H1 (cell line): ENCODE measurements at regions not wholly inside any gene's neighbourhood (a gene's known extent, or its start where the extent isn't known, plus 50 kb on each side); places are given as distances from the start of the nearest gene placed in this dataset.

Experiments used
- CTCF ChIA-PET: fragments of 300-600 bp; sonication (Branson Sonifier 250); formaldehyde crosslinking; loops from one replicate; lab custom pipeline; 2021; ENCODE audit not compliant: partially characterized antibody; lab: Charles Lee
- POLR2A ChIA-PET: fragments of 300-600 bp; sonication (Branson Sonifier 250); formaldehyde crosslinking; loops from one replicate; lab custom pipeline; 2021; ENCODE audit warnings: inconsistent platforms; ENCODE audit not compliant: partially characterized antibody; lab: Charles Lee
- DNase-seq, 2 experiments: peaks; one replicate each; pipeline versions ENCODE4 v3.0.0 to v3.0.0-alpha.2; 2010 to 2022; ENCODE audit warnings: low spot score in 2 of 2, low read depth in 1 of 2, mixed read lengths in 1 of 2
- FAIRE-seq: peaks from 2 replicates; lab custom pipeline; 2011; peaks lifted over from hg19 to GRCh38; lab: Jason Lieb, UNC
- H2AFZ ChIP-seq: 2 replicates; pipeline ENCODE4 v1.8.1; 2012; ENCODE audit warnings: low read length, inconsistent platforms
- H2AK5ac ChIP-seq: 2 replicates; pipeline ENCODE4 v1.6.1; 2013; ENCODE audit warnings: low read depth, low read length
- H2BK120ac ChIP-seq: replicated peaks from 2 replicates; pipeline ENCODE3; 2013; ENCODE audit warnings: low read depth, low read length, inconsistent platforms
- H2BK12ac ChIP-seq: 2 replicates; pipeline ENCODE4 v1.6.1; 2013; ENCODE audit warnings: low read depth, low read length
- H2BK15ac ChIP-seq: 2 replicates; pipeline ENCODE4 v1.6.1; 2013; ENCODE audit warnings: low read length
- H2BK20ac ChIP-seq: 2 replicates; pipeline ENCODE4 v1.6.1; 2013; ENCODE audit warnings: low read length
- H2BK5ac ChIP-seq: 2 replicates; pipeline ENCODE4 v1.6.1; 2013; ENCODE audit warnings: low read depth, low read length
- H3K14ac ChIP-seq: 2 replicates; pipeline ENCODE4 v1.6.1; 2013; ENCODE audit warnings: inconsistent platforms; ENCODE audit not compliant: insufficient read length
- H3K18ac ChIP-seq: 2 replicates; pipeline ENCODE4 v1.6.1; 2013; ENCODE audit warnings: low read length; ENCODE audit errors: extremely low read depth
- H3K23ac ChIP-seq: 2 replicates; pipeline ENCODE4 v1.6.1; 2013; ENCODE audit warnings: inconsistent platforms; ENCODE audit not compliant: insufficient read length
- H3K23me2 ChIP-seq: 2 replicates; pipeline ENCODE4 v1.6.1; 2013; ENCODE audit warnings: low read depth, low read length
- H3K27ac ChIP-seq: 2 replicates; pipeline ENCODE4 v1.6.1; 2011; ENCODE audit warnings: low read depth, low read length, inconsistent platforms
- H3K27me3 ChIP-seq, 4 experiments: replicated peaks in 1 of 4; 1 replicate in 1 of 4; 2 replicates in 3 of 4; pipeline versions ENCODE4 v1.6.1 to v1.8.1; 2011 to 2013; ENCODE audit warnings: low read length in 3 of 4, mild to moderate bottlenecking in 3 of 4, inconsistent platforms in 2 of 4, mixed read lengths in 2 of 4, moderate library complexity in 1 of 4; ENCODE audit not compliant: control insufficient read depth in 3 of 4, insufficient read depth in 3 of 4; ENCODE audit errors: extremely low read depth in 1 of 4
- H3K36me3 ChIP-seq, 4 experiments: 2 replicates each; pipeline versions ENCODE4 v1.6.1 to v1.8.1; 2011 to 2013; ENCODE audit warnings: mild to moderate bottlenecking in 4 of 4, low read length in 3 of 4, moderate library complexity in 2 of 4, control low read depth in 1 of 4, inconsistent platforms in 1 of 4; ENCODE audit not compliant: insufficient read depth in 4 of 4, control insufficient read depth in 2 of 4
- H3K4ac ChIP-seq: replicated peaks from 2 replicates; pipeline ENCODE3; 2013; ENCODE audit warnings: low read length, low read depth, mixed read lengths, inconsistent platforms; ENCODE audit not compliant: insufficient read length
- H3K4me1 ChIP-seq, 4 experiments: replicated peaks in 1 of 4; 1 replicate in 1 of 4; 2 replicates in 3 of 4; pipeline versions ENCODE4 v1.6.1 to v1.8.1; 2011 to 2013; ENCODE audit warnings: low read length in 3 of 4, inconsistent platforms in 2 of 4, mixed read lengths in 1 of 4; ENCODE audit not compliant: insufficient read depth in 4 of 4, control insufficient read depth in 3 of 4
- H3K4me2 ChIP-seq, 2 experiments: 2 replicates each; pipeline versions ENCODE4 v1.6.1 to v1.8.1; 2011 to 2013; ENCODE audit warnings: low read depth in 2 of 2, low read length in 2 of 2, control low read depth in 1 of 2, inconsistent platforms in 1 of 2, mild to moderate bottlenecking in 1 of 2; ENCODE audit not compliant: insufficient read depth in 1 of 2
- H3K4me3 ChIP-seq, 4 experiments: fragments of 200-600, 300-600 bp in 1 of 4; sonication (generic), shearing (Covaris generic), sonication (Bioruptor Twin) in 1 of 4; 2 replicates each; pipeline versions ENCODE4 v1.5.1 to v1.8.1; 2011 to 2016; ENCODE audit warnings: low read length in 4 of 4, low read depth in 3 of 4, control low read depth in 2 of 4, inconsistent platforms in 2 of 4, mild to moderate bottlenecking in 2 of 4, mixed read lengths in 1 of 4, moderate library complexity in 1 of 4; ENCODE audit not compliant: insufficient read depth in 2 of 4; ENCODE audit errors: extremely low read depth in 1 of 4
- H3K56ac ChIP-seq: replicated peaks from 2 replicates; pipeline ENCODE3; 2013; ENCODE audit warnings: low read depth, mild to moderate bottlenecking, mixed read lengths, low read length, inconsistent platforms; ENCODE audit not compliant: insufficient read length
- H3K79me1 ChIP-seq: 2 replicates; pipeline ENCODE4 v1.6.1; 2013; ENCODE audit warnings: low read depth, low read length, control low read depth
- H3K79me2 ChIP-seq, 2 experiments: 2 replicates each; pipeline versions ENCODE4 v1.6.1 to v1.8.1; 2012 to 2013; ENCODE audit warnings: low read length in 2 of 2, mild to moderate bottlenecking in 2 of 2, inconsistent platforms in 1 of 2; ENCODE audit not compliant: insufficient read depth in 2 of 2, control insufficient read depth in 1 of 2
- H3K9ac ChIP-seq, 4 experiments: replicated peaks in 1 of 4; 1 replicate in 1 of 4; 2 replicates in 3 of 4; pipeline versions ENCODE4 v1.6.1 to v1.8.1; 2011 to 2013; ENCODE audit warnings: low read depth in 3 of 4, low read length in 3 of 4, control low read depth in 2 of 4, mild to moderate bottlenecking in 2 of 4, moderate library complexity in 2 of 4, inconsistent platforms in 1 of 4; ENCODE audit errors: extremely low read depth in 1 of 4
- H3K9me3 ChIP-seq, 2 experiments: 2 replicates each; pipeline versions ENCODE4 v1.6.1 to v1.8.1; 2012 to 2013; ENCODE audit warnings: mild to moderate bottlenecking in 2 of 2, moderate library complexity in 2 of 2, control low read depth in 1 of 2, inconsistent platforms in 1 of 2, low read depth in 1 of 2, low read length in 1 of 2, mixed read lengths in 1 of 2; ENCODE audit not compliant: insufficient read depth in 2 of 2
- H4K20me1 ChIP-seq, 2 experiments: replicated peaks in 1 of 2; 2 replicates each; pipeline versions ENCODE3 to v1.8.1; 2011 to 2013; ENCODE audit warnings: inconsistent platforms in 2 of 2, low read length in 2 of 2, mild to moderate bottlenecking in 1 of 2; ENCODE audit not compliant: insufficient read depth in 2 of 2, control insufficient read depth in 1 of 2
- H4K5ac ChIP-seq: 2 replicates; pipeline ENCODE4 v1.6.1; 2013; ENCODE audit warnings: low read length, low read depth, mixed read lengths, inconsistent platforms; ENCODE audit not compliant: insufficient read length
- H4K8ac ChIP-seq: 2 replicates; pipeline ENCODE4 v1.8.0; 2013; ENCODE audit warnings: mild to moderate bottlenecking, moderate library complexity, low read length, inconsistent platforms; ENCODE audit not compliant: insufficient read depth; ENCODE audit errors: extremely low read depth
- H4K91ac ChIP-seq: replicated peaks from 2 replicates; pipeline ENCODE3; 2013; ENCODE audit warnings: low read length, mixed read lengths, inconsistent platforms; ENCODE audit not compliant: insufficient read length
- KDM5A ChIP-seq: fragments of 200-600 bp; IDR thresholded peaks from 2 replicates; pipeline ENCODE4 v1.7.1; 2012; ENCODE audit warnings: mild to moderate bottlenecking, low read length, inconsistent platforms, mixed read lengths

DNA sequence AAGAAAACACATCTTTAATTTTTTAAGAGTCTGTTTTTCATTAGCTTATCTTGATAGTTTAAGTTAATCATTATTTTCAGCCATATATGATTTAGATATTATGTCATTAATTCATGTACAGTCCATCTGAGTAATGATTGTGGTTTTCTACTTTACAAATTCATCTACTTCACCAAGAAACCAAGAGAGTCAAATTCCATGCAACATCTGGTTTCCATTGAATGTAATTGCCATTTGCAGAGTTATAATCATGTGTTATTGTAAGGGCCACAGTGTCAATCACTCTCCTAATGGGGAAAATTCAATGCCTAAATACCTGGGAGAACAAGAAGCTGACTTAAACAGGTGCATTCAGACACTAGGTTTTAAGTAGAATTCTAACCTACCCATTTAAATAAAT lies 217.2 kb upstream of the OSR1 start:
- Histone ChIP-seq H2BK20ac (no peak overlapping the region), H3K14ac (no peak overlapping the region), H3K27me3 (no peaks in the 10 kb centered on the region), H3K36me3 (no peaks in the 10 kb centered on the region), H4K91ac (no peak overlapping the region), H2BK5ac (no peak overlapping the region), H4K8ac (no peak overlapping the region), H3K23ac (no peak overlapping the region), H3K27ac (no peak overlapping the region), H2AK5ac (no peak overlapping the region), H3K4me2 (no peak overlapping the region), H4K5ac (no peak overlapping the region), H3K9me3 (no peaks in the 10 kb centered on the region), H3K4ac (no peak overlapping the region), H2BK12ac (no peak overlapping the region), H3K79me1 (no peaks in the 10 kb centered on the region), H2BK15ac (no peak overlapping the region), H3K23me2 (no peaks in the 10 kb centered on the region; the same call in 1 of the 2 replicates), H4K20me1 (no peaks in the 10 kb centered on the region), H3K56ac (no peak overlapping the region), H2AFZ (no peak overlapping the region), H3K18ac (no peak overlapping the region), H2BK120ac (no peak overlapping the region), H3K79me2 (no peaks in the 10 kb centered on the region), H3K4me3 (no peak overlapping the region), H3K9ac (no peak overlapping the region), H3K4me1 (no peaks in the 10 kb centered on the region)
- DNase-seq (no peak), FAIRE-seq (no peak)
- ChIA-PET CTCF (interaction anchor here (0.6 to 2.0 kb wide), 2 partner anchors 23 to 159 kb away, joined by 3 to 5 read pairs; no protein-coding TSS in a partner anchor), POLR2A (no interaction called here)
- no peak for TF ChIP-seq KDM5A
